ENCODE measurements at regions not wholly inside any gene's neighbourhood (a gene's known extent, or its start where the extent isn't known, plus 50 kb on each side); places are given as distances from the start of the nearest gene placed in this dataset.

DNA sequence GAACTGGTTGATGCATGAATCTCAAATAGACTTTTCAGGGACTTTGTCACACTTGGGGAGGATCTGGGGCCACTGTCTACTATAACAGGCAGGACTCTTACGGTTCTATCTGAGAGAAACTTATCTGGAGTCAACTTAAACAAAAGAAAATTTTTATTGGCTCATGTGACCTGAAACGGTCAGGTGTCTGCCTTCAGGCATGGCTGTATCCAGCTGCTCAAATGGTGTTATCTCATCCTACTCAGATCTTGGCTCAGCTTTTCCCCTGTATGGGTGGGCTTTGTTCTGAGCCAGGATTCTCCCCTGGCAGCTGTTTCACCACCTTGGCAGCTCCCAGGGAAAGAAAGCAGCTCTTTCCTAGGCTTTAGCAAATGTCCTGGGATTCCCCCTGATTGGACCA lies 183.2 kb upstream of the MYL2 start:
- TF ChIP-seq, protein P1, sequence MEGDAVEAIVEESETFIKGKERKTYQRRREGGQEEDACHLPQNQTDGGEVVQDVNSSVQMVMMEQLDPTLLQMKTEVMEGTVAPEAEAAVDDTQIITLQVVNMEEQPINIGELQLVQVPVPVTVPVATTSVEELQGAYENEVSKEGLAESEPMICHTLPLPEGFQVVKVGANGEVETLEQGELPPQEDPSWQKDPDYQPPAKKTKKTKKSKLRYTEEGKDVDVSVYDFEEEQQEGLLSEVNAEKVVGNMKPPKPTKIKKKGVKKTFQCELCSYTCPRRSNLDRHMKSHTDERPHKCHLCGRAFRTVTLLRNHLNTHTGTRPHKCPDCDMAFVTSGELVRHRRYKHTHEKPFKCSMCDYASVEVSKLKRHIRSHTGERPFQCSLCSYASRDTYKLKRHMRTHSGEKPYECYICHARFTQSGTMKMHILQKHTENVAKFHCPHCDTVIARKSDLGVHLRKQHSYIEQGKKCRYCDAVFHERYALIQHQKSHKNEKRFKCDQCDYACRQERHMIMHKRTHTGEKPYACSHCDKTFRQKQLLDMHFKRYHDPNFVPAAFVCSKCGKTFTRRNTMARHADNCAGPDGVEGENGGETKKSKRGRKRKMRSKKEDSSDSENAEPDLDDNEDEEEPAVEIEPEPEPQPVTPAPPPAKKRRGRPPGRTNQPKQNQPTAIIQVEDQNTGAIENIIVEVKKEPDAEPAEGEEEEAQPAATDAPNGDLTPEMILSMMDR (IDR thresholded peaks at IDR 0.05; ENCODE audit: low read depth, low read length), result no peak
- TF ChIP-seq EZH2phosphoT487 (IDR thresholded peaks at IDR 0.05; ENCODE audit: low read depth), result no peak

Measured in OCI-LY3 (cell line).